ENCODE measurements at regions not wholly inside any gene's neighbourhood (a gene's known extent, or its start where the extent isn't known, plus 50 kb on each side); places are given as distances from the start of the nearest gene placed in this dataset.
"Not testable (repeated sequence)": the region's sequence is repeated elsewhere in the genome, so short reads cannot be mapped to it uniquely, and the experiment has no call there.

DNA sequence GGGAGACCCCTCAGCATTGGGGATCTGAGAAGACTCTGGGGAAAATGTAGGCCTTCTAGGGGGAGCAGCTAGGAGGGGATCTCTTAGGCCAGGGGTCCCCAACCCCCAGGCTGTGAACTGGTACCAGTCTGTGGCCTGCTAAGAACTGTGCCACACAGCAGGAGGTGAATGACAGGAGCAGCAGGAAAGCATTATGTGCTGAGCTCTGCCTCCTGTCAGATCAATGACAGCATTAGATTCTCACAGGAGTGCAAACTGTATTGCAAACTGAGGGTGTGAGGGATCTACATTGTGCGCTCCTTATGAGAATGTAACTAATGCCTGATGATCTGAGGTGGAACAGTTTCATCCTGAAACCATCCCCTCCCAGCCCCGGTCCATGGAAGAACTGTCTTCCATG is 127.3 kb downstream of the SCG2 start:
- no peak for DNase-seq

DNA sequence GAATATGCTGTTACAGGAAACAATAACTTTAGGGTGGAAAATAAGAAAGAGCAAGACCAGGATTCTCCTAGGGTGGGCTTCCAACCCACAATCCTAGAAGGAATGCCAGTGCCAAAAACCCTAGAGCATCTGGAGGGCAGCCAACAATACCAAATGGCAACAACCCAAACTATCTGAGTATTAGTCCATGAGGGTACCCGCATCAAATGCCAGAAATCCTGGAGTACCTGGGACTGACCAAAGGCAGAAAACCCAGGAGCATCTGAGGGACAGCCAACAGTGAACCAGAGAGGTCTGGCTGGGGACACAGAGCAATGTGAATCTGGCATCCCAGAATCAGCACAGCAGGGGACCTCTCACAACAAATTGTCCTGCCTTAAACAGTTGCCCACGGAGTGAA is 126.3 kb downstream of the SCG2 start:
- no peak for DNase-seq

DNA sequence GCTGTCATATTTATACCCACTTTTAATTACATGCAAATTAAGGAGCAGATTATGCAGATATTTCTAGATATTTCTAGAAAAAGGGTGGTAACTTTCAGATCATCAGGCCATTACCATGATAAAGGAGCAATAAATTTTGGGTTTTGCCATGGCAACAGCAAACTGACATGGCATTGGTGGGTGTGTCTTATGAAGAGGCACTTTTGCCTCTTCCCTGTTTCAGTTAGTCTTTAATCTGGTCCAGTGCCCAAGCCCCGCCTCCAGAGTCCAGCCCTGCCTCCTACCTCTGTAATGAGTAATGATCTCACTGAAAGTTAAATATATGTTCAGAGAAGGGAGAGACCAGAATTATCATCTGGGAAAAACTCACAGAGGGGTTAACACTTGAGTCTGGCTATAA is 124.8 kb downstream of the SCG2 start:
- DNase-seq: no peak

DNA sequence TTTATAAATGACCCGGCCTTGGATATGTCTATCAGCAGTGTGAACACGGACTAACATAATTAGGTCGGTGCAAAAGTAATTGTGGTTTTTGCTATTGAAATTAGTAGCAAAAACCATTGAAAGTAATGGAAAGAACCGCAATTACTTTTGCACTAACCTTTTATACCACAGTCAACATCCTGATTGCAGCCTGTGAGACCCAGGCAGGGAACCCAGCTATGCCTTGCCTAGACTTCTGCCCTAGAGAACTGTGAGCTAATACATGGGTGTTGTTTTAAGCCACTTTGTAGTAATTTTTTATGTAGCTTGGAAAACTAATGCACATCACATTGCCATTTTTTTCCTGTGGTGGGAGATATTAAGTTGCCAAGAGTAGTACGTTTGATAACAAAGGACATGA is 120.7 kb downstream of the SCG2 start:
- no peak for DNase-seq

DNA sequence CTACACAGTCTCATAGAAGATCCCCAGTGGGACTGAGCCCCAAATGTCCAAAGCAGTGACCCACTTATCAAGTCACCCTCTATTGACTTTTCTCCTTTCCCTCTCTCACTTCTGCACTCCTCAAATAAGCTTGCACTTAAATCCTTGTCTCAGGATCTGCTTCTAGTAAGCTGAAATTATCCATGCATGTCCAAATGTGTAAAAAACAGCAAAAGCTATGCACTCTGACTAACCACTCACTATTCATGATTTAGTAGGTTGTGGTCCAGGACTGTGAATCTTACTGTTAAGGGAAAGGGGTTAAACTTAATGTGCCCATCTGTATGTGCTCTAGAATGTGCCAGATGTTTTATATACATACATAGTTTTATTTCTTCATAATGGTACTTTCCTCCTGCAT is 115.4 kb downstream of the SCG2 start:
- DNase-seq: no peak

DNA sequence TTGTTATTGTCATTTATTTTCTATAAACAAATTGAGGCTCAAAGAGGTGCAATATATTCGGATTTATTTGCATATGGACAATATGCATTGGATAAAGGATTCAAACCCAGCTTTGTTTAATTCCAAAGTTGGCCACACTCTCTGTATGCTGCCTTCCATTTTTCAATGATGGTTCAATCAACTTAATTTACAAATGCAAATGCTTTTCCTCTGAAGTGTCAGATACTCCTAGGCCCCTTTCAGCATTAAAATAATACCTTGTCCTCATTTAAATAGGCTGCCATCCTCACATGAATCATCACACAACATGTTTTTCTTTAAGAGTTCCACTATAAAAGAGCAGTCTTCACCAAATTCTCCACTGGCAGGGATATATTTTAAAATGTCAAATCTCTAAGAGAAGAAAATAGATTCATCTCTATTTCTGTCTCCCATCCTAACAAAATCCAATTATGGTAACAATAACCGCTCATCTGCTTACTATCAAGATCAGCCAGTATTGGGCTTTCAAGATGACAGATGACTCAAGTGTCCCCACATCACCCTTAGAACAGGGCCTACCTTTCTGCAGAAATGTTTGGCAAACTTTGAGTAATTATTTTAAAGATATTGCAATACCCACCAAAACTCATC is 114.8 kb downstream of the SCG2 start:
- no peak for DNase-seq

DNA sequence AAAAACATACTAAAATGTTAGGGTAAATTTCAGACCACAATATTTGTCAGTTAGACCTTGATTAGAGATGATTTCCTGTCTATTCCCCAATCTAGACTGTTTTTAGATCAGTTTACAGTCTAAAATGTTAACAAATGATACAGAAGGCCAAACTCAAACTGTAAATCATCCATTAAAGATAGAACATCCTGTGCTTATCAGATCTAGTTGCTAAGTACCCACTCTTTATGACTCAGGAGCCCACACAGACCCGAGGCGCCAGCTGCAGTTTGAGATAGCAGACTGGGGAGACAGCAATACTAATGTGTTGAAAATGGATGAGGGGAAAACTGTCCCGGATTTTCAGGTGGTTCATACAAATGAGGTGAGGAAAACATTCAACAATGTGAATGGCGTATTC is 113.3 kb downstream of the SCG2 start:
- DNase-seq: no peak

DNA sequence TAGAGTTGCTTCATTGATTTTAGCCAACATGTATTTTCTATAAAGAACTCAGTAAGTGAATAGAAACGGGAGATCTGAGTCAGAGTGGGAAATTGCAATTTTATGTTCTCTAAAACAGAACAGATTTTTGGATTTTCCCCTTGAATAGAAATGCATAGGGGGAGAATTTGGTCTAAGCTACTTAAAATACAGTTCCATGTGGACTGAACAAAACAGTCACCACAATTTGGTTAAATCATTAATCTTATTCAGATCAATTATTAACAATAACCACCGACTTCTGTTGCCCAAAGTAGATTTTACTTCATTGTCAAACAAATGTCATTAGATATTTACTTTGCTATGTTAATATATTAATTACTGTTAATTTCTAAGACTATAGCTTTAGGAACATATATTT is 107.7 kb downstream of the SCG2 start:
- DNase-seq: no peak

DNA sequence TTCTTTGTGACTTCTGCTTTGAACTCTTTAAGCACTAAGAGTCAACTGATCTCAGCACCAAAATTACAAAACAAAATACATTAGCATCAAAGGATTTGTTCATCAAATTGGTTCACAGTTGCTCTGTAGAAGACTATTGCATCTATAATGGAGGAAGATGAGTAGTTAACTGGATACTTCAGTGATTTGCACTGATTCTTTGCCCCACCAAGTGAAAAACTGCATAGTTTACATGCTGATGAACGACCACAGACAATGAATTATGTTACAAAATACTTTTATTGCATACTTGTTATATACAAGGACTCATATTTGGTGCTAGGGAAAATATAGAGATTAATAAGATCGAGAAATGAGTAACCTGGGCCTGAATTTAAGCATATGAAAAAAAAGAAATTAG is 107.2 kb downstream of the SCG2 start:
- DNase-seq: no peak

DNA sequence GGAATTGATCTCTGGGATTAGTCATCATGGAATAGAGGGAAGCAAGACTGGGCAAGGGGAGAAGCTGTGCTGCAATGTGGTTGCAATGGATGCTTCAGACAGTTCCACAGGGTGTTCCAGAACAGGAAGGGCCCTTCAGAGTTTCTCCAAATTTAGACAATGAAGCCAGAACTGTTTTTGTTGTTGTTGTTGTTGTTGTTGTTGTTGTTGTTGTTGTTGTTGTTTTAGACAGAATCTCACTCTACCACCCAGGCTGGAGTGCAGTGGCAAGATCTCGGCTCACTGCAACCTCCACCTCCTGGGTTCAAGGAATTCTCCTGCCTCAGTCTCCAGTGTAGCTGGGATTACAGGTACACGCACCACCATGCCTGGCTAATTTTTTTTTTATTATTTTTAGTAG is 105.3 kb downstream of the SCG2 start:
- not testable (repeated sequence) for DNase-seq

DNA sequence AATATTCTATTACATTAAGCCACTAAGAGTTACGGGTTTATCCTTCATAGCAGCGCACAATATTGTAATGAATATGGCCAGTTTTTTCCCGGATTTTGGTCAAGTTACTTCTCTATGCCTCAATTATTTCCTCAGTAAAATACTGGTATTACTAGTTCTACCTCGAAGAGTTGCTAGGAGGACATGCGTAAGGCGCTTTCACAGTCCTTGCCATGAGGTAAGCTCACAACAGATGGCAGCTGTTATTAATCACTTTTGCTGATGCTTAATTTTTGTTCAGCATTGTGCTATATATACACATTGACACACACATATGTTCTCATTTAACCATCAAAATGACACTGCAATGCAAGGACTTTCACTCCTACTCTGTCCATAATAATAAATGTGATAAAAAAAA is 101.5 kb downstream of the SCG2 start:
- DNase-seq: no peak

DNA sequence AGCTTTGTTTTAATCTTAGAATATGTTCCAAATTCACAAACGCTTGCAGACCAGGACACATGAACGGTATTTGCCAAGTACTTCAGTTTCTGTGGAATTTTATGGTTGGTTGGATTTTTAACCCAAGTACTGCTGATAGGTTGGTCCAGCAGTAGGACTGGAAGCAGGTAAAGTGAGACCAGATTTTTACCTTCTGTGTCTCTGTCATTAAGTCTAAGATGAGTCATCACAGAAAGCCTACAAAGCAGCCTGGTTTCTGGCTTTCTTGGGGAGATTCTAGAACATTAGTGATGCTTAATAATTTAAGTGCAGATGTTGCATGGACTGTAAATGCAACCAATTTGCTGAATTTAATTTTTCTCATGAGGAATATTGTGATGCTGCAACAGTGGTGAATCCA is 100.5 kb downstream of the SCG2 start:
- DNase-seq: no peak

DNA sequence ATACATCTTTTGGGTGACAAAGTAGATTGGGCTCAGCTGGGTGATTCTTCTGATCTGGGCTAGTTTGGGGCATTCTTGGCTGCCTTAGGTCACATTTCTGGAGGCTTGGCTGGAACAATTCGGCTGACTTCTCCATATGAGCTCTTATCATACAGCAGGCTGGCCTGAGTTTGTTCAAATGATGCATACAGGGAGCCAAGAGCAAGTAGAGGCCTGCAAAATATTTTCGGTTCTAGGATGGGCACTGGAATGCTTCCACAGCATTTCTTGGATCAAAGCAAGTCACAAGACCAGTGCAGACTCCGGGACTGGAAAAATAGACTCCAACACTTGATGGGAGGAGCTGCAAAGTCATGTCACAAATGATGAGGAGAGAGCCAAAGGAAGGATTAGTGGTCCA is 98.4 kb downstream of the SCG2 start:
- DNase-seq: no peak

DNA sequence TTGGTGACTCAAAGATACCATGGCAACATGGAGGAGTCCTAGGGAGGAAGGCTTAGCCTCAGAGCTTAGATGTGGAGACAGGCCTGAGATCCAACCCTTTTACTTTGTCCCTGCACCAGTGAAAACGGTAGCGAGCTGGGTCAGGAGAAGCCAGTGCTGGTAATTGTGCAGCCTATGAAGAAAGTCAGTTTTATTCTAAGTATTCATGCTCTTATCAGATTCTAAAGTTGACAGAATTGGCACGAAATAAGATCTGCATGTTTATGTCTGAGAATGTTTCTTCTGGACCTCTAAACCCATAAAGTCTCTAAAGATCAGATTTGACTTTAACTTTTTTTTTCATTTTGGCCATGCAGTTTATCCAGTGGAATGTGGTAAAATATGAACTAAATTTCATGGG is 93.8 kb downstream of the SCG2 start:
- DNase-seq: no peak

DNA sequence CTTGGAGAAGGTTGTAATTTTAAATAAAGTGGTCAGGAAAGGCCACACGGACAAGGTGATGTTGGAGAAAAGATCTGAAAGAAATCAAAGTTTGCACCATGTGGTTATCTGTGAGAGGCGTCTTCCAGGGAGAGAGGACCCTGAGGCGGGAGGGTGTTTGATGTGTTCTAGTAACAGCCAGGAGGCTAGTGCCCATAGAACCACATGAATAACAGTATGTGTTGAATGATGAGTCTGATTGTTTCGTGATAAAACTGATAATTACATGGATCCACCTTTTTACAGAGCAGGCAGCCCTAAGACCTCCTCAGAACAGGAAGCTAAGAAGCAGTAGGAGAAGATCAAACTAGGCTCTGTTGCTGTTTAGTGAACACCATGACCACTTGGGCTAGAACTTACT is 91.4 kb downstream of the SCG2 start:
- no peak for DNase-seq

DNA sequence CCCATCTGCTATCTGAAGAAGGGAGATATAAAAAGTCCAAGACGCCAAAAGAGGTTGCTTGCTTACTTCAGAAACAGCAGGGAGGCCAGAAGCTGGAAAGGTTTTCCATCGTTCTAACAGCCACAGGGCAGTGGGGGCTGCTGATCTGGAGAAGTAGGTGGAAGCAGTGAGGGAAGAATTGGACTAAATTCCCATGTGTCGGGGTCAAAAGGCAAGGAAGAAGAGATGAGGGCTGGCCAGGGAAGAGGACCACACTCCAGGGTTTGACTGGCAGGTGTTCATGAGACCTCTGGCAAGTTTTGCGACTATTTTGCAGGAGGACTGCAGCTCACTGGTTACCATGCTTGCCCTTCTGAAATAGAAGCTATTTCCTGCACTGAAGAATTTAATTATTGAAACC is 91.0 kb downstream of the SCG2 start:
- no peak for DNase-seq

DNA sequence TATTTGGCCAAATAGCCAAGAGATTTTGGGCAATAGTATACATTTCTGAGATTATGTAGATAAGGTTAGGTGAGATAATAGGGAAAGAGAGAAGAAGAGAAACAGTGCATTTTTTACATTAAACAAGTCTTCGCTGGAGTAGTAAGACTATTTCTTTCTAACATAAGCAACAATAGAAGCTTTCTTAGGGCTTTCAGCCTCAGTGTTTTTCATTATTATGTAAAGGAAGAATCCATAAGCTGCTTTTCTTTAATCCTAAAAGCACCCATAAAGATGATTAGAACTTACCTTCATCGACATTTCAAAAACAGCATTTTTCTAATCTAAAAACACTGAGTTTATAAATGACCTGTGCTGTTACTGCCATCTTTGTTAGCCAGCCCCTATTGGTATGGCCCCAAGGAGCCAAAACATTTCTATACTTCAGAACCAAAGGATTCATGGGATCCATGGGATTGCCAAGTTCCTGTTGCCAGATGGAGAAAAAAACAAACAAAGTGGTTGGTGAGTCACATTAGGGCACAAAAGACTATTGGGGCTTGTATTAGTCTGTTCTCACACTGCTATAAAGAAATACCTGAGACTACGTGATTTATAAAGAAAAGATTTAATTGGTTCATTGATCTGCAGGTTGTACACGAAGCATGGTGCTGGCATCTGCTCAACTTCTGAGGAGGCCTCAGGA is 88.2 kb downstream of the SCG2 start:
- DNase-seq: no peak

DNA sequence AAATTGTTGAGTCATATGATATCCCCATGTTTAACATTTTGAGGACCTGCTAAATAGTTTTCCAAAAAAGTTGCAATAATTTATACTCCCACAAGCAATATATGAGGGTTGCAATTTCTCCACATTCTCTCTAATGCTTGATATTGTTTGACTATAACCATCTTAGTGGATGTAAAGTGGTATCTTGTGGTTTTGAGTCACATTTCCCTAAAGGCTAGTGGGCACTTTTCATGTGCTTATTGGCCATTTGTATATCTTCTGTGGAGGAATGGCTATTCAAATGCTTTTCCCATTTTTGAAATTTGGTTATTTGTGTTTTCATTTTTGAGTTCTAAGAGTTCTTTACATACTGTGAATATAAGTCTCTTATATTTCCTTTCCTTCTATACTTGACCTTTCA is 82.7 kb downstream of the SCG2 start:
- no peak for DNase-seq

DNA sequence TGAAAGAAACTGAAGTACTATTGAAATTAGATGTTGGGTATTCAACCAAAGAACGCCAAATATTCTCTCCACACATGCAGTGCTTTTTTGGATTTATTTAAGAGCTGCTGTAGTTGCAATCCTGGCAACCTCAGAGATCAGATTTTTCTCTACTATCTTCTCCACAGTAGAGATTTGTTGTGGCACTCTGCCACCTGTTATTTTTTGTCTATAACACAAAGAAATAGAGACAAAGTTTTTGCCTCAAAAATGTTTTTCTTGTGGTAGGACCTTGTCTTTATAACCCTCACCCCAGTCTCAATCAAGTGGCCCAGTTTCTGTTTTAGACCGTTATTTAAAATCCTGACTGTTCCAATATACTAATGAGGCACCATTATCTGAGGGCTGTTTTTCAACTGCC is 79.4 kb downstream of the SCG2 start:
- no peak for DNase-seq

DNA sequence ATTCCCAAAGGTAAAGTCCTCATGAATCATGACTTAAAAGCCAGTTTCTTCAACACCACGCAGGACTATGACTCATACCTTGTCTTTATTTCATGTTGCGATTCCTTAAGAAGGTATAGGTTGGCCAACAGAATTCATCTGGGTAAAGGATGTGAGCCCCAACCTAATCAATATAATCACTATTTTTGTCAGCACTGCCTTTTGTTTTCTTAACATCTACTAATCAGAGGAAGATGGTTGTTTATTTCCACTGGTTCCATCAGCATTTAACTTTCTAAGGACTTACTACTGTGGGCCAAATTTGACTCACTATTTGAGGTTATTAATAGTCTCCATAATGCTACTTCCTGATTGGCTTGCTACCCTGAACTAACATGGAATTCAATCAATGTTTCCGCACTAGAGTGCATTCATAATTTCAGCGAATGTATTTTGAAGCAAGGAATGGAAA is 78.6 kb downstream of the SCG2 start:
- no peak for DNase-seq

DNA sequence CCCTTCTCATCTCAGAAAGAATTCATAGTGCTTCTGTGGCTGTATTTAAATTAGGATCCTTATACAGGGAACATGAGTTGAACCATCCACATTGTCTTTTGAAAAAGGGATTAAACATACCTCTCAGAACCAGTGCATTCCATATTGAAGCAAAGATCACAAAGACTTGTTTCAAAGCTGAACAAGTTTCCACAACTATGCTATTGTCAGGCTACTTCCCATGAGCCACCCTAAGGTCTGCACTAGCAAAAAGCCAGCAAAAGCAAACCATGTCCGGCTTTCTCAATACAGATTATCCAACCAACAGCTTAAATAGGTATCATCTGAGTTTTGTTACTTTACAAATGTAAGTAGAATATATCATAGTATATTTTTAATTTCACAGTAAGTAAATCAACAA is 78.1 kb downstream of the SCG2 start:
- DNase-seq: no peak

DNA sequence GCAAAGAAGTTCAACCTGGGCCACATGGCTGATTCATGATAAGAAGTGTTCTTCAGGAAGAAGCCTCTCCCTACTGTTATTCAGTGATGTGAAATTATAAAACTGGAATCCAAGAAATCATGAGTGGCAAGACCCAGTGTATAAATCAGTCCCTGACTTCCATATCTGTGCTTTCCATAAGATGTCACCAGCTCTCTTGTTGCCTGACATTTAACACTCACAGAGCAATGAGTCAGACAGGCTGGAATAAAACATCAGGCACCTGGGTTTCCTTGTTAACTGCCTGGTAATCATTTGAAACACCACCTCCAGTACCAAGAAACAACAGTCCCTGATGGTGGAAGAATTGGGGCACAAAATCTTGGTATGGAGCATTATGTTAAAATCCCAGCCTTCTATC is 76.1 kb downstream of the SCG2 start:
- no peak for DNase-seq

DNA sequence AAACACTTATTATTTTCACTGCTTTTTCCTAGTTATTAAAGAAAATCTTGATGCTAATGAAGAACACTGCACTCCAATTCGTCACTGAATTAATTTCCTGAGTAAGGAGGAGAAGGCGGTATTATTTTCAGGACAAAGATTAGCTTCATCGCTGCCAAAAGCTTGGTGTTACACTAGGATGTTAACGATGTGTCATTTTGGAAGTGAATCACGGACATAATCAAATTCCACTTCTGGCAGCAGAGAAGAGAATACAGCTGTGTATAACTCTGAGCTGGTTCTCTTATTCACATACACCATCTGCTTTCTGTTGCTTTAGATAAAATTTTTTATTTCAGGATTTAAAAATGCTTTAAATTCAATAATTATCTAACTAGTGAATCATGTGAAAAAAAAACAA is 74.1 kb downstream of the SCG2 start:
- DNase-seq: no peak

DNA sequence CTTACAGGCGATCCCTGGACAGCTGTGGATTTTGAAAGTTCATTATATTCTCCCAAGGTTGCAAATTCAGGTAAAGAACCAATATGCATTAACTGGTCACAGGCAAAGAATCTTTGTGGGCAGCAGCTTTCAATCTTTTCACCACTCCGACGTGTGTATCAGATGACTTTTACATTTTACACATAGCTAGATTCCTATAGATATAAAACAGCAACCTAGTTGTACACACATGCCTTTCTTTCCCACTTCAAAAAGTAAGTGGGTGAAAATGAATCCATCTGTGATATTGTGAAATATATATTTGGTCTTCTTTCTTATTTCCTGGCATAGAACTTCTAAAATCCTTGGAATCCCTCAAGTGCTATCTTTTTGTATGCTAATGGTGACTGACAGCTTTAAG is 72.5 kb downstream of the SCG2 start:
- DNase-seq: no peak

DNA sequence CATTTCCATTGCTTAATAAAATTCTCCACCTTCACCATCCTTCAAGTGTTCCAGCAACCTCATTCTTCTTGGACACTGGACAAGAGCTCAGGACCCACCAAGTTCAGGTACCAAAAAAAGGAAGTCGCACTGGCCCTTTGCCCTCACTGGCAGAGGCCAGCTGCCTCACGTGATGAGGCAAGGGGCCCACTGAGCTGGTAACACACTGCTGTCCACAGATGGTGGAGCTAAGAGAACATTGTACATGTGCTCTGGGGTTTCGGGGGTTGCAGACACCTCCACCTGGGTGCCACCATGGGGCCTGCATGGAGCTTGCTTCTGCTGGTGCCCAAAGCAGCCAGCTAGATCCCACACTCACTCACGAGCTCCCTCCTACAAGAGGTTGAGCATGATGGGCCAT is 71.3 kb downstream of the SCG2 start:
- no peak for DNase-seq
